PFSK-1 (cell line): ENCODE measurements at regions not wholly inside any gene's neighbourhood (a gene's known extent, or its start where the extent isn't known, plus 50 kb on each side); places are given as distances from the start of the nearest gene placed in this dataset.

Source experiments
- FOXP2 ChIP-seq: optimal IDR thresholded peaks from 2 replicates; pipeline ENCODE3; 2011; ENCODE audit warnings: borderline replicate concordance, control low read depth, inconsistent platforms; ENCODE audit not compliant: insufficient read depth; ENCODE audit errors: extremely low read length, extremely low read depth
- POLR2AphosphoS5 ChIP-seq: IDR thresholded peaks from 2 replicates; pipeline ENCODE4 v1.6.1; 2012; ENCODE audit warnings: low read depth, mild to moderate bottlenecking, control low read depth, low read length, moderate library complexity
- SIN3A ChIP-seq: IDR thresholded peaks from 2 replicates; pipeline ENCODE4 v1.6.1; 2012; ENCODE audit warnings: mild to moderate bottlenecking, low read length, moderate library complexity, borderline replicate concordance; ENCODE audit not compliant: insufficient read depth
- TAF1 ChIP-seq: IDR thresholded peaks from 2 replicates; pipeline ENCODE4 v1.6.1; 2012; ENCODE audit warnings: low read length, control low read depth, borderline replicate concordance; ENCODE audit not compliant: insufficient read depth
- TF ChIP-seq, protein P1 (sequence below), 2 experiments: IDR thresholded peaks; 2 replicates each; pipeline versions ENCODE4 v1.6.1 to v1.8.0; 2011 to 2012; ENCODE audit warnings: low read depth in 2 of 2, low read length in 2 of 2, control low read depth in 1 of 2, inconsistent platforms in 1 of 2, mild to moderate bottlenecking in 1 of 2, moderate library complexity in 1 of 2; ENCODE audit not compliant: insufficient read depth in 1 of 2

DNA sequence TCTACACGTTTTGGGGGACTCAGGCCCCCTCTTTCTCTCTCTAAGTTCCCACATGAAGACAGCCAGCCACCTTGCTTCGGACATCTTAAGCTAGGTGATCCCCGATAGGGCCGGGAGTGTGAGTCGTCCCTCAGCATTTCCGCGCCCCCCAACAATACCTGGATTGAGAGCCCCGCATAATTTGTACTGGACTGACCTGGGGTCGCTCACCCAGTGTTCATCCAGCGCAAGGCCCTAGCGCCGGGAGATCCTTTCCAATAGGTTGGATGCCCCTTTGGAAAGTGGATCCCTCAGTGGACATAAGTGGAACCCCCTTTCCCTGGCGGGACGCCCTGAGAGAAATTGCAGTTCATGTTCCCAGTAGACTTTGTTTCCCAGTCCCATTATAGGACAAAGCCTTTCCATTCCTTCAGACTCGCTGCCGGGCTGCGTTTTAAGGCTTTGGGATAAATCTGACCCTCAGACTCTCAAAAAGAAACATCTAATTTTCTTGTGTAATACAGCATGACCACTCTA lies 77.8 kb upstream of the KCNH7 start:
- no peak for TF ChIP-seq FOXP2
- no peak for TF ChIP-seq SIN3A
- TF ChIP-seq POLR2AphosphoS5 = no peak
- no peak for TF ChIP-seq TAF1
- TF ChIP-seq, protein P1, sequence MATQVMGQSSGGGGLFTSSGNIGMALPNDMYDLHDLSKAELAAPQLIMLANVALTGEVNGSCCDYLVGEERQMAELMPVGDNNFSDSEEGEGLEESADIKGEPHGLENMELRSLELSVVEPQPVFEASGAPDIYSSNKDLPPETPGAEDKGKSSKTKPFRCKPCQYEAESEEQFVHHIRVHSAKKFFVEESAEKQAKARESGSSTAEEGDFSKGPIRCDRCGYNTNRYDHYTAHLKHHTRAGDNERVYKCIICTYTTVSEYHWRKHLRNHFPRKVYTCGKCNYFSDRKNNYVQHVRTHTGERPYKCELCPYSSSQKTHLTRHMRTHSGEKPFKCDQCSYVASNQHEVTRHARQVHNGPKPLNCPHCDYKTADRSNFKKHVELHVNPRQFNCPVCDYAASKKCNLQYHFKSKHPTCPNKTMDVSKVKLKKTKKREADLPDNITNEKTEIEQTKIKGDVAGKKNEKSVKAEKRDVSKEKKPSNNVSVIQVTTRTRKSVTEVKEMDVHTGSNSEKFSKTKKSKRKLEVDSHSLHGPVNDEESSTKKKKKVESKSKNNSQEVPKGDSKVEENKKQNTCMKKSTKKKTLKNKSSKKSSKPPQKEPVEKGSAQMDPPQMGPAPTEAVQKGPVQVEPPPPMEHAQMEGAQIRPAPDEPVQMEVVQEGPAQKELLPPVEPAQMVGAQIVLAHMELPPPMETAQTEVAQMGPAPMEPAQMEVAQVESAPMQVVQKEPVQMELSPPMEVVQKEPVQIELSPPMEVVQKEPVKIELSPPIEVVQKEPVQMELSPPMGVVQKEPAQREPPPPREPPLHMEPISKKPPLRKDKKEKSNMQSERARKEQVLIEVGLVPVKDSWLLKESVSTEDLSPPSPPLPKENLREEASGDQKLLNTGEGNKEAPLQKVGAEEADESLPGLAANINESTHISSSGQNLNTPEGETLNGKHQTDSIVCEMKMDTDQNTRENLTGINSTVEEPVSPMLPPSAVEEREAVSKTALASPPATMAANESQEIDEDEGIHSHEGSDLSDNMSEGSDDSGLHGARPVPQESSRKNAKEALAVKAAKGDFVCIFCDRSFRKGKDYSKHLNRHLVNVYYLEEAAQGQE (IDR thresholded peaks at IDR 0.05; ENCODE audit: insufficient read depth in 1 of 2, low read depth in 2 of 2, low read length in 2 of 2) = no peak

DNA sequence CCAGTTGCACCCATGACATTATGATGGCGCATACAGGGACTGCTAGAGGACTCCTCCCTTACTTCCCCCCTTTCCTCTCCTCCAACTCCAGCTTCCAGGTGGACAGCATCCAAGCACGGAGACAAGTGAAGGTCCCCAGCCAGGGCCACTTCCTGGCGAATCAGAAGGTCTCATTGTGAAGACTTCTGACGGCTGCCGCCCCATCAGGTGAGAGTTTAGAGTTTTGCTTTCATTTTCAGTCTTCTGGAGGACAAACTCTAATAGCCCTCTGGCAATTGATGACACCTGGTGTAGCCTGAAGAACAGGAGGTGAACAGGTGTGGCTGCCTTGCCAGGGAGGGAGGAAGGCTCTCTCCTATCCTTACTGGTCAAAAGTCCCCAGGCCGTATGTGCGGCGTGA lies 77.3 kb upstream of the KCNH7 start:
- TF ChIP-seq TAF1 (no peak), FOXP2 (no peak), POLR2AphosphoS5 (no peak), SIN3A (no peak)
- TF ChIP-seq, protein P1 (IDR thresholded peaks at IDR 0.05; ENCODE audit: insufficient read depth in 1 of 2, low read depth in 2 of 2, low read length in 2 of 2) = no peak

DNA sequence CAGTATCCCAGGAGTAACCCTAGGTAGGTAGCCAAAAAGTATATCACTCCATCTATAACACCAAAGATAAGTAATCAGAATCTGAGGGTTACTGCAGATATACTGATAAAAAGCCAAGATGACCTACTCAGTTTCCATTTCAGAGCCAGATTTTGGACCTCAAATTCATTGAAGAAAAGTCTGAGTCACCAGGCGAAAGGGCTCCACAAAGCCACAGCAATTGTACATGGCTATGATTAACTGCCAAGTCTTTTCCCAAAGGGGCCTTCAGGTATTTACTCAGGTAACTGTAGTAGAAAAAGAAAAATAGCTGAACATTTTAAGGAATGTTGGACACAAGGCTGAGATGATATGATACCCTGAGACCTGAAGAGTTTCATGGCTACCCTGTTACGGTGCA lies 75.6 kb upstream of the KCNH7 start:
- TF ChIP-seq POLR2AphosphoS5 (no peak), FOXP2 (no peak), SIN3A (no peak), TAF1 (no peak)
- TF ChIP-seq, protein P1 (IDR thresholded peaks at IDR 0.05; ENCODE audit: insufficient read depth in 1 of 2, low read depth in 2 of 2, low read length in 2 of 2) = no peak

DNA sequence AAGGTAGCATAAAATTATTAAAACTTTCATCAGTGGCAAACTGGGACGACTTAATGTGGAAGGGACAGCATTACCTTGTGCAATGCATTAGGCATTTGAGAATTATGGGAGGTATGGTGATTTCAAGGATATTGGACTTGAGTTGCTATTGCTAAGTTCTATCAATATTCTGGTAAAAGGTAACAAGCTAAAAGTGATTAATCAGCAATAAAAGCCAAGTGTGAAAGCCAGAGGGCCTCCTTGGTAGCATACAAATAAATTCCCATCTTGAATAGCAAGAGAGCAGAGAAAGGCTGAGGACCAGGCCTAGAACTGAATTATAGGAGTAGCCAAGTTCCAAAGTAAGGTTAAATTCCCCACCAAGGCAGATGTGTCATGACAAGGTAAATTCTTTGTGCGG lies 74.2 kb upstream of the KCNH7 start:
- TF ChIP-seq POLR2AphosphoS5 (no peak), TAF1 (no peak), SIN3A (no peak), FOXP2 (no peak)
- TF ChIP-seq, protein P1 (IDR thresholded peaks at IDR 0.05; ENCODE audit: insufficient read depth in 1 of 2, low read depth in 2 of 2, low read length in 2 of 2) = no peak

DNA sequence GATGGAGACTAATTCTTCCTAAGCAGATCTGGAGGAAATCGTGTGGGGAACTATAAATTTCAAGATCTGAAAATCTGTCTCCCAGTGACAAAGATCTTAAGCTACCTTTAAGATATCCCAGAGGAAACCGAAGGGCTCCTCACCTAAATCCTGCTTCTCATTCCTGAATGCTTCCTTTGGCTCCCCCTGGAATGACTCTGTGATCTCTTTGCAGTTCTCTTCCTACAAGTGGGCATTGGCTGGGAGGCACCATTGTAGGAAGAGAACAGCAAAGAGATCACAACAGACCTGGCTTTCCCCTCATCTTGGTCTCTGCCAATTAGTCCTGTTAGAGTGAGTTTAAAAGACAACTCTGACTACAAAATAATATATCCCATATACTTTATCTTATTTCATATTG lies 70.0 kb upstream of the KCNH7 start:
- TF ChIP-seq TAF1 (no peak), FOXP2 (no peak), POLR2AphosphoS5 (no peak), SIN3A (no peak)
- TF ChIP-seq, protein P1 (IDR thresholded peaks at IDR 0.05; ENCODE audit: insufficient read depth in 1 of 2, low read depth in 2 of 2, low read length in 2 of 2) = no peak
